Stomach (tissue), 4 donors: ENCODE measurements at regions not wholly inside any gene's neighbourhood (a gene's known extent, or its start where the extent isn't known, plus 50 kb on each side); places are given as distances from the start of the nearest gene placed in this dataset.

Experiments
- CTCF ChIP-seq, 7 experiments: fragments of 450-650 bp in 4 of 7; fragments of 200-600 bp in 3 of 7; sonication (generic) in 3 of 7; IDR thresholded peaks; one replicate each; pipeline ENCODE4 v1.5.1; 2016 to 2019; ENCODE audit warnings: antibody characterized with exemption in 7 of 7, control low read depth in 2 of 7, mild to moderate bottlenecking in 1 of 7
- EP300 ChIP-seq: sonication (generic); formaldehyde crosslinking; IDR thresholded peaks from one replicate; pipeline ENCODE4 v1.6.1; 2017; ENCODE audit warnings: antibody characterized with exemption
- POLR2A ChIP-seq, 4 donors: fragments of 450-650 bp; IDR thresholded peaks; one replicate each; pipeline ENCODE4 v1.6.1; 2016; ENCODE audit warnings: antibody characterized with exemption in 4 of 4, control low read depth in 2 of 4, mild to moderate bottlenecking in 1 of 4, moderate library complexity in 1 of 4
- POLR2AphosphoS5 ChIP-seq, 3 donors: sonication (generic); formaldehyde crosslinking; IDR thresholded peaks; one replicate each; pipeline ENCODE4 v1.6.1; 2016; ENCODE audit warnings: antibody characterized with exemption in 3 of 3

GRCh38 chr12:69015017-69015416 is 82.0 kb upstream of the CPM start:
- TF ChIP-seq POLR2AphosphoS5 (IDR thresholded peaks at IDR 0.05) (no peak), POLR2A (IDR thresholded peaks at IDR 0.05) (no peak), CTCF (IDR thresholded peaks at IDR 0.05) (no peak), EP300 (no peak)
